ENCODE measurements at regions not wholly inside any gene's neighbourhood (a gene's known extent, or its start where the extent isn't known, plus 50 kb on each side); places are given as distances from the start of the nearest gene placed in this dataset.
"Not testable (repeated sequence)": the region's sequence is repeated elsewhere in the genome, so short reads cannot be mapped to it uniquely, and the experiment has no call there.

DNA sequence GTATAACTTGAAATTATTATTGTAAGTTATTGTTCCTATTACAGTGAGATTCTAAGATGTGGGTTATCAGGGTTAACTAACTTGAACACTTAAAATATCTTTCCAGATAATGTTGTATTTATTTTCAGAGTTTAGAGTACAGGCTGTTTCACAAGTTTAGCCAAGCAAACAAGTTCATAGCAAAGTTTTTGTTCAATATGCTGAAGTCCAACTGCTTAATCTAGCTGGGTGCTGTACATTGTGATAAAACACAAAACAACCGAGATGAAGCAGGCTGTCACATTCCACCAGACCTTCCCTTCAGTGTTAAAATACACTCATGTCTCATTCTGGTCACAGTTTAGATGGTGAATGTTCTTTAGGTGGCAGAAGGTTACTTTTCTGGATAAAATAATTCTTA is 148.0 kb upstream of the PCDH20 start:
- Histone ChIP-seq H3K4me1 (ENCODE audit: control insufficient read depth, insufficient read depth, low read length, unreplicated experiment) (no peaks in the 10 kb centered on the region), H3K27me3 (ENCODE audit: insufficient read depth, low read length) (no peaks in the 10 kb centered on the region), H3K79me2 (ENCODE audit: control insufficient read depth, insufficient read depth, low read length, unreplicated experiment) (no peaks in the 10 kb centered on the region), H2AFZ (ENCODE audit: low read length, unreplicated experiment) (no peak overlapping the region), H3K36me3 (ENCODE audit: insufficient read depth, low read length) (no peaks in the 10 kb centered on the region), H3K27ac (ENCODE audit: low read depth, low read length) (no peak overlapping the region), H3K4me3 (ENCODE audit: low read depth, low read length) (no peak overlapping the region)

GRCh38 chr13:61546911-61547310 is 131.3 kb upstream of the PCDH20 start:
- Histone ChIP-seq H3K4me3 (ENCODE audit: low read depth, low read length) (no peak overlapping the region), H2AFZ (ENCODE audit: low read length, unreplicated experiment) (no peak overlapping the region), H3K79me2 (ENCODE audit: control insufficient read depth, insufficient read depth, low read length, unreplicated experiment) (no peaks in the 10 kb centered on the region), H3K4me1 (ENCODE audit: control insufficient read depth, insufficient read depth, low read length, unreplicated experiment) (no peaks in the 10 kb centered on the region), H3K36me3 (ENCODE audit: insufficient read depth, low read length) (no peaks in the 10 kb centered on the region), H3K27ac (ENCODE audit: low read depth, low read length) (no peak overlapping the region), H3K27me3 (ENCODE audit: insufficient read depth, low read length) (no peaks in the 10 kb centered on the region)

GRCh38 chr13:61546413-61546812 is 130.8 kb upstream of the PCDH20 start:
- no peak overlapping the region for H2AFZ ChIP-seq (ENCODE audit: low read length, unreplicated experiment)
- no peak overlapping the region for H3K4me3 ChIP-seq (ENCODE audit: low read depth, low read length)
- H3K27me3 ChIP-seq (ENCODE audit: insufficient read depth, low read length), result no peaks in the 10 kb centered on the region
- H3K4me1 ChIP-seq (ENCODE audit: control insufficient read depth, insufficient read depth, low read length, unreplicated experiment), result no peaks in the 10 kb centered on the region
- H3K79me2 ChIP-seq (ENCODE audit: control insufficient read depth, insufficient read depth, low read length, unreplicated experiment), result no peaks in the 10 kb centered on the region
- H3K27ac ChIP-seq (ENCODE audit: low read depth, low read length), result no peak overlapping the region
- H3K36me3 ChIP-seq (ENCODE audit: insufficient read depth, low read length), result no peaks in the 10 kb centered on the region

GRCh38 chr13:61536433-61536832 is 120.8 kb upstream of the PCDH20 start:
- H3K27ac ChIP-seq (ENCODE audit: low read depth, low read length), result no peak overlapping the region
- H3K36me3 ChIP-seq (ENCODE audit: insufficient read depth, low read length), result no peaks in the 10 kb centered on the region
- H3K27me3 ChIP-seq (ENCODE audit: insufficient read depth, low read length), result no peaks in the 10 kb centered on the region
- no peaks in the 10 kb centered on the region for H3K4me1 ChIP-seq (ENCODE audit: control insufficient read depth, insufficient read depth, low read length, unreplicated experiment)
- no peak overlapping the region for H3K4me3 ChIP-seq (ENCODE audit: low read depth, low read length)
- H2AFZ ChIP-seq (ENCODE audit: low read length, unreplicated experiment), result no peak overlapping the region
- H3K79me2 ChIP-seq (ENCODE audit: control insufficient read depth, insufficient read depth, low read length, unreplicated experiment), result no peaks in the 10 kb centered on the region

DNA sequence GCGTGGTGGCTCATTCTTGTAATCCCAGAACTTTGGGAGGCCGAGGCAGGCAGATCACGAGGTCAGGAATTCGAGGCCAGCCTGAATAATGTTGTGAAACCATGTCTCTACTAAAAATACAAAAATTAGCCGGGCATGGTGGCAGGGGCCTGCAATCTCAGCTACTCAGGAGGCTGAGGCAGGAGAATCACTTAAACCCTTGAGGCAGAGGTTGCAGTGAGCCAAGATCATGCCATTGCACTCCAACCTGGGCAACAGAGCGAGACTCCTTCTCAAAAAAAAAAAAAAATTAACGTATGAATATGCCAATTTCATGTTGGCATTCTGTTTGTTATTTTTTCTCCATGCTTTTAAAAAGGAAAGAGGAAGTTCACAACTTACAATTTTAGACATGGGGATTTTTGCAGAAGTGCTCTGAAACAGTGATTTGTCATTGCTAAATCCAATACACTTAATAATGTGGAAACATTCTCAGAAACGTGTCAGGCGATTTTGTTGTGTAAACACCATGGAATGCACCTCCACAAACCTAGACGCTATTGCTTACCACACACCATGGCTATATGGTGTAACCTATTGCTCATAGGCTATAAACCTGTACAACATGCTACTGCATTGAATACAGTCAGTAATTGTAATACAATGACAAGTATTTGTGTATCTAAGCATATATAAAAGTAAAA is 115.9 kb upstream of the PCDH20 start:
- Histone ChIP-seq H3K27ac (ENCODE audit: low read depth, low read length) (no peak overlapping the region), H3K36me3 (ENCODE audit: insufficient read depth, low read length) (no peaks in the 10 kb centered on the region), H3K4me1 (ENCODE audit: control insufficient read depth, insufficient read depth, low read length, unreplicated experiment) (no peaks in the 10 kb centered on the region), H3K27me3 (ENCODE audit: insufficient read depth, low read length) (no peaks in the 10 kb centered on the region), H2AFZ (ENCODE audit: low read length, unreplicated experiment) (no peak overlapping the region), H3K4me3 (ENCODE audit: low read depth, low read length) (no peak overlapping the region), H3K79me2 (ENCODE audit: control insufficient read depth, insufficient read depth, low read length, unreplicated experiment) (no peaks in the 10 kb centered on the region)

DNA sequence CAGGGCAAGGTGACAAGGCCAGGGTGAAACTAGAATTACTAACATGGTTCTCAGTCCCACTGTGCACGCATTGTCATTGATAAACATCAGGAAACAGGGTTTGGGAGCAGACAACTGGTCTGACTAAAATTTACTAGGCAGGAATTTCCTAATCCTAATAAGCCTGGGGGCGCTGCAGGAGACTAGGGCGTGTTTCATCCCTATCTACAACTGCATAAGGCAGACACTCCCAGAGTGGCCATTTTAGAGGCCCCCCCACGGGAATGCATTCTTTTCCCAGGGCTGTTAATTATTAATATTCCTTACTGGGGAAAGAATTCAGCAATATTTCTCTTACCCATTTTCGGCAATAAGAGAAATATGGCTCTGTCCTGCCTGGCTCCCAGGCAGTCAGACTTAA is 103.6 kb upstream of the PCDH20 start:
- not testable (repeated sequence) for H3K36me3 ChIP-seq (ENCODE audit: insufficient read depth, low read length); H3K27ac ChIP-seq (ENCODE audit: low read depth, low read length); H3K27me3 ChIP-seq (ENCODE audit: insufficient read depth, low read length); H3K79me2 ChIP-seq (ENCODE audit: control insufficient read depth, insufficient read depth, low read length, unreplicated experiment); H2AFZ ChIP-seq (ENCODE audit: low read length, unreplicated experiment); H3K4me3 ChIP-seq (ENCODE audit: low read depth, low read length); H3K4me1 ChIP-seq (ENCODE audit: control insufficient read depth, insufficient read depth, low read length, unreplicated experiment)

- H3K4me3 ChIP-seq (ENCODE audit: low read depth, low read length), result no peak overlapping the region
These were observed 93.3 kb upstream of the PCDH20 start for GRCh38 chr13:61508936-61509335.

GRCh38 chr13:61500176-61500575 is 84.5 kb upstream of the PCDH20 start:
- no peaks in the 10 kb centered on the region for H3K4me1 ChIP-seq (ENCODE audit: control insufficient read depth, insufficient read depth, low read length, unreplicated experiment)
- no peak overlapping the region for H3K4me3 ChIP-seq (ENCODE audit: low read depth, low read length)
- no peak overlapping the region for H2AFZ ChIP-seq (ENCODE audit: low read length, unreplicated experiment)
- H3K79me2 ChIP-seq (ENCODE audit: control insufficient read depth, insufficient read depth, low read length, unreplicated experiment), result no peaks in the 10 kb centered on the region
- H3K27me3 ChIP-seq (ENCODE audit: insufficient read depth, low read length), result no peaks in the 10 kb centered on the region
- no peak overlapping the region for H3K27ac ChIP-seq (ENCODE audit: low read depth, low read length)
- no peaks in the 10 kb centered on the region for H3K36me3 ChIP-seq (ENCODE audit: insufficient read depth, low read length)

More at GRCh38 chr13:61508936-61509335, 93.3 kb upstream of the PCDH20 start:
- H3K79me2 ChIP-seq (ENCODE audit: control insufficient read depth, insufficient read depth, low read length, unreplicated experiment), result no peaks in the 10 kb centered on the region
- no peaks in the 10 kb centered on the region for H3K27me3 ChIP-seq (ENCODE audit: insufficient read depth, low read length)
- H3K36me3 ChIP-seq (ENCODE audit: insufficient read depth, low read length), result no peaks in the 10 kb centered on the region
- no peaks in the 10 kb centered on the region for H3K4me1 ChIP-seq (ENCODE audit: control insufficient read depth, insufficient read depth, low read length, unreplicated experiment)
- no peak overlapping the region for H2AFZ ChIP-seq (ENCODE audit: low read length, unreplicated experiment)
- no peak overlapping the region for H3K27ac ChIP-seq (ENCODE audit: low read depth, low read length)

- no peaks in the 10 kb centered on the region for H3K79me2 ChIP-seq (ENCODE audit: control insufficient read depth, insufficient read depth, low read length, unreplicated experiment)
- no peak overlapping the region for H3K4me3 ChIP-seq (ENCODE audit: low read depth, low read length)
- no peak overlapping the region for H3K27ac ChIP-seq (ENCODE audit: low read depth, low read length)
- no peaks in the 10 kb centered on the region for H3K36me3 ChIP-seq (ENCODE audit: insufficient read depth, low read length)
- no peak overlapping the region for H2AFZ ChIP-seq (ENCODE audit: low read length, unreplicated experiment)
- no peaks in the 10 kb centered on the region for H3K4me1 ChIP-seq (ENCODE audit: control insufficient read depth, insufficient read depth, low read length, unreplicated experiment)
- H3K27me3 ChIP-seq (ENCODE audit: insufficient read depth, low read length), result no peaks in the 10 kb centered on the region
These were observed 80.0 kb upstream of the PCDH20 start for GRCh38 chr13:61495648-61496047.

GRCh38 chr13:61493556-61493955 is 77.9 kb upstream of the PCDH20 start:
- not testable (repeated sequence) for H3K27ac ChIP-seq (ENCODE audit: low read depth, low read length); H3K4me3 ChIP-seq (ENCODE audit: low read depth, low read length); H2AFZ ChIP-seq (ENCODE audit: low read length, unreplicated experiment); H3K36me3 ChIP-seq (ENCODE audit: insufficient read depth, low read length); H3K4me1 ChIP-seq (ENCODE audit: control insufficient read depth, insufficient read depth, low read length, unreplicated experiment); H3K79me2 ChIP-seq (ENCODE audit: control insufficient read depth, insufficient read depth, low read length, unreplicated experiment); H3K27me3 ChIP-seq (ENCODE audit: insufficient read depth, low read length)

DNA sequence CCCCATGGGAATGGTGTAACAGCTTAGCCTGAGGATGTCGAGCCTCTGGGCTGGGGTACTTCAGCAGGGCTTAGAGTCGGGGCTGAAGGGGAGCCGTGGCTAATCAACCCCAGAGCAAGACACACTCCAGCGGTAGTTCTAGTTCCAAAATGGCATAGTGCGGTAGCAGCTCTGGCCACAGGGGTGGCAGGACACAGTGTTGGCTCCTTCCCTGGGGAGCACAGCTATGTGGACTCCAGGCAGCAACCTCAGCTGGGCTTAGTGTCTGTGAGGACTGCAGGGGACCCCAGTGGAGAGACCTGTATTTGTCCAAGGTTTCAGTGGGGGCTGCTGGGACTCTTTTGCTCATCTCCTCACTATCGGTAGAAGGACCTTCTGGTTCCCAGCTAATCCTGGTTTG is 70.8 kb upstream of the PCDH20 start:
- no peaks in the 10 kb centered on the region for H3K79me2 ChIP-seq (ENCODE audit: control insufficient read depth, insufficient read depth, low read length, unreplicated experiment)
- no peak overlapping the region for H2AFZ ChIP-seq (ENCODE audit: low read length, unreplicated experiment)
- H3K4me1 ChIP-seq (ENCODE audit: control insufficient read depth, insufficient read depth, low read length, unreplicated experiment), result no peaks in the 10 kb centered on the region
- no peak overlapping the region for H3K4me3 ChIP-seq (ENCODE audit: low read depth, low read length)
- H3K27me3 ChIP-seq (ENCODE audit: insufficient read depth, low read length), result no peaks in the 10 kb centered on the region
- H3K36me3 ChIP-seq (ENCODE audit: insufficient read depth, low read length), result no peaks in the 10 kb centered on the region
- no peak overlapping the region for H3K27ac ChIP-seq (ENCODE audit: low read depth, low read length)

All from ACC112 (cell line).